Loucy (cell line): ENCODE measurements at regions not wholly inside any gene's neighbourhood (a gene's known extent, or its start where the extent isn't known, plus 50 kb on each side); places are given as distances from the start of the nearest gene placed in this dataset.

Experiments
- H2AFZ ChIP-seq: fragments of 200-600 bp; sonication (generic); 2 replicates; pipeline ENCODE4 v1.6.0; 2016; ENCODE audit warnings: antibody characterized with exemption, mild to moderate bottlenecking, low read length, moderate library complexity
- H3F3A ChIP-seq: fragments of 200-600 bp; 2 replicates; pipeline ENCODE4 v1.6.0; 2016; ENCODE audit warnings: antibody characterized with exemption, low read depth, mild to moderate bottlenecking
- H3K27me3 ChIP-seq: fragments of 200-600 bp; sonication (generic); 2 replicates; pipeline ENCODE4 v1.6.1; 2014; ENCODE audit warnings: low read length, mild to moderate bottlenecking; ENCODE audit not compliant: insufficient read depth, poor library complexity, severe bottlenecking
- H3K36me3 ChIP-seq: fragments of 200-600 bp; sonication (generic); 2 replicates; pipeline ENCODE4 v1.6.1; 2016; ENCODE audit warnings: low read length; ENCODE audit not compliant: insufficient read depth
- H3K4me1 ChIP-seq: fragments of 200-600 bp; sonication (generic); 2 replicates; pipeline ENCODE4 v1.5.1; 2014; ENCODE audit warnings: low read length, mild to moderate bottlenecking; ENCODE audit not compliant: insufficient read depth, poor library complexity, severe bottlenecking
- H3K4me2 ChIP-seq: fragments of 200-600 bp; sonication (generic); 2 replicates; pipeline ENCODE4 v1.6.0; 2014; ENCODE audit warnings: antibody characterized with exemption, low read length, low read depth, mild to moderate bottlenecking; ENCODE audit not compliant: poor library complexity, severe bottlenecking
- H3K4me3 ChIP-seq: fragments of 200-600 bp; sonication (generic); 2 replicates; pipeline ENCODE4 v1.5.1; 2014; ENCODE audit warnings: low read length, mild to moderate bottlenecking, mixed read lengths; ENCODE audit not compliant: poor library complexity, severe bottlenecking
- H3K79me2 ChIP-seq: fragments of 200-600 bp; sonication (generic); 2 replicates; pipeline ENCODE4 v1.6.1; 2014; ENCODE audit warnings: low read length; ENCODE audit not compliant: insufficient read depth
- H3K9ac ChIP-seq: fragments of 200-600 bp; sonication (generic); 2 replicates; pipeline ENCODE4 v1.6.0; 2014; ENCODE audit warnings: mild to moderate bottlenecking, low read depth, low read length, moderate library complexity; ENCODE audit not compliant: poor library complexity, severe bottlenecking
- H3K9me2 ChIP-seq: fragments of 200-600 bp; sonication (generic); replicated peaks from 2 replicates; pipeline ENCODE4 v1.6.1; 2016; ENCODE audit warnings: low read depth, low read length, mixed read lengths
- H3K9me3 ChIP-seq: fragments of 200-600 bp; sonication (generic); 2 replicates; pipeline ENCODE4 v1.6.1; 2014; ENCODE audit warnings: mild to moderate bottlenecking, antibody characterized with exemption, low read length, low read depth; ENCODE audit not compliant: insufficient read depth
- H4K20me1 ChIP-seq: fragments of 200-600 bp; sonication (generic); 2 replicates; pipeline ENCODE4 v1.6.0; 2014; ENCODE audit warnings: antibody characterized with exemption, low read length, mild to moderate bottlenecking; ENCODE audit not compliant: insufficient read depth, poor library complexity, severe bottlenecking
- EZH2phosphoT487 ChIP-seq: fragments of 200-600 bp; IDR thresholded peaks from 2 replicates; pipeline ENCODE4 v1.6.1; 2018; ENCODE audit warnings: antibody characterized with exemption, mild to moderate bottlenecking, moderate library complexity, borderline replicate concordance
- TF ChIP-seq, protein P1 (sequence below): fragments of 200-600 bp; sonication (generic); conservative IDR thresholded peaks from 2 replicates; pipeline ENCODE4 v1.5.1; 2014; ENCODE audit warnings: mild to moderate bottlenecking, antibody characterized with exemption, low read length

DNA sequence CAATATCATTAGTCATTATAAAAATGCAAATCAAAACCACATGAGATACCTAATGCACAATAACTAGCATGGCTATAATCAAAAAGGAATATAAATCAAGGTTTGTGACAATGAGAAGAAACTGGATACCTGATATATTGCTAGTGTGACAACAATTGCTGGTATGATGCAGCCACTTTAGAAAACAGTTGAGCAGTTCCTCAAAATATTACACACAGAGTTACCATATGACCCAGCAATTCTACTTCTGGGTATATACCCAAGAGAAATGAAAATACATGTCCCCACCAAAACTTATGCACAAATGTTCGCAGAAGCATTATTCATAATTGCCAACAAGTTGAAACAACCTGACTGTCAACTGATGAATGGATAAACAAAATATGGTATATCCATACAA, 339.7 kb upstream of the POU5F2 start:
- H3K4me3 ChIP-seq: no peak overlapping the region
- no peak overlapping the region for H3K4me2 ChIP-seq
- no peak overlapping the region for H3K9ac ChIP-seq
- H3F3A ChIP-seq: no peaks in the 10 kb centered on the region
- H3K36me3 ChIP-seq: no peaks in the 10 kb centered on the region
- H3K9me3 ChIP-seq: no peaks in the 10 kb centered on the region
- no peaks in the 10 kb centered on the region for H3K9me2 ChIP-seq
- H3K79me2 ChIP-seq: peaks cover 6% of the 10 kb centered on the region; the same call in 1 of the 2 replicates
- H4K20me1 ChIP-seq: no peaks in the 10 kb centered on the region
- no peaks in the 10 kb centered on the region for H3K27me3 ChIP-seq
- TF ChIP-seq, protein P1, sequence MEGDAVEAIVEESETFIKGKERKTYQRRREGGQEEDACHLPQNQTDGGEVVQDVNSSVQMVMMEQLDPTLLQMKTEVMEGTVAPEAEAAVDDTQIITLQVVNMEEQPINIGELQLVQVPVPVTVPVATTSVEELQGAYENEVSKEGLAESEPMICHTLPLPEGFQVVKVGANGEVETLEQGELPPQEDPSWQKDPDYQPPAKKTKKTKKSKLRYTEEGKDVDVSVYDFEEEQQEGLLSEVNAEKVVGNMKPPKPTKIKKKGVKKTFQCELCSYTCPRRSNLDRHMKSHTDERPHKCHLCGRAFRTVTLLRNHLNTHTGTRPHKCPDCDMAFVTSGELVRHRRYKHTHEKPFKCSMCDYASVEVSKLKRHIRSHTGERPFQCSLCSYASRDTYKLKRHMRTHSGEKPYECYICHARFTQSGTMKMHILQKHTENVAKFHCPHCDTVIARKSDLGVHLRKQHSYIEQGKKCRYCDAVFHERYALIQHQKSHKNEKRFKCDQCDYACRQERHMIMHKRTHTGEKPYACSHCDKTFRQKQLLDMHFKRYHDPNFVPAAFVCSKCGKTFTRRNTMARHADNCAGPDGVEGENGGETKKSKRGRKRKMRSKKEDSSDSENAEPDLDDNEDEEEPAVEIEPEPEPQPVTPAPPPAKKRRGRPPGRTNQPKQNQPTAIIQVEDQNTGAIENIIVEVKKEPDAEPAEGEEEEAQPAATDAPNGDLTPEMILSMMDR: no peak
- TF ChIP-seq EZH2phosphoT487: no peak
- H3K4me1 ChIP-seq: no peaks in the 10 kb centered on the region
- no peak overlapping the region for H2AFZ ChIP-seq

GRCh38 chr5:94080390-94080789, 339.0 kb upstream of the POU5F2 start:
- no peak overlapping the region for H3K4me3 ChIP-seq
- no peaks in the 10 kb centered on the region for H3K36me3 ChIP-seq
- H4K20me1 ChIP-seq: no peaks in the 10 kb centered on the region
- no peaks in the 10 kb centered on the region for H3F3A ChIP-seq
- no peaks in the 10 kb centered on the region for H3K9me2 ChIP-seq
- H3K27me3 ChIP-seq: no peaks in the 10 kb centered on the region
- TF ChIP-seq, protein P1: no peak
- no peak for TF ChIP-seq EZH2phosphoT487
- H3K79me2 ChIP-seq: peaks cover 6% of the 10 kb centered on the region; the same call in 1 of the 2 replicates
- no peak overlapping the region for H3K4me2 ChIP-seq
- no peak overlapping the region for H2AFZ ChIP-seq
- H3K9ac ChIP-seq: no peak overlapping the region
- H3K4me1 ChIP-seq: no peaks in the 10 kb centered on the region
- no peaks in the 10 kb centered on the region for H3K9me3 ChIP-seq

GRCh38 chr5:94072116-94072515, 330.7 kb upstream of the POU5F2 start:
- Histone ChIP-seq H3K27me3 (no peaks in the 10 kb centered on the region), H3K9ac (no peak overlapping the region), H3K36me3 (no peaks in the 10 kb centered on the region), H3K4me1 (no peaks in the 10 kb centered on the region), H3K9me2 (no peaks in the 10 kb centered on the region), H3F3A (no peaks in the 10 kb centered on the region), H4K20me1 (no peaks in the 10 kb centered on the region), H3K79me2 (0 out of 2 replicates have a peak, but pooled peaks cover 3% of the 10 kb centered on the region), H3K4me2 (no peak overlapping the region), H3K4me3 (no peak overlapping the region), H2AFZ (no peak overlapping the region), H3K9me3 (no peaks in the 10 kb centered on the region)
- no peak for TF ChIP-seq EZH2phosphoT487
- TF ChIP-seq, protein P1: no peak
